B cell (primary cell): ENCODE measurements at regions not wholly inside any gene's neighbourhood (a gene's known extent, or its start where the extent isn't known, plus 50 kb on each side); places are given as distances from the start of the nearest gene placed in this dataset.

ENCODE experiments used
- ATAC-seq: fragments of 200-7000 bp; cut with Tn5 transposase; one replicate; pipeline ENCODE4 v1.10.0; 2021; ENCODE audit warnings: low read depth, mild to moderate bottlenecking, moderate number of reproducible peaks, moderate library complexity
- CTCF ChIA-PET: fragments of 350-600 bp; sonication (Branson Sonifier 250); formaldehyde crosslinking; loops from one replicate; lab custom pipeline; 2021; ENCODE audit warnings: antibody characterized with exemption, inconsistent platforms; lab: Charles Lee
- POLR2A ChIA-PET: fragments of 350-600 bp; sonication (Branson Sonifier 250); formaldehyde crosslinking; loops from one replicate; lab custom pipeline; 2021; ENCODE audit warnings: antibody characterized with exemption; lab: Charles Lee
- DNase-seq: peaks from one replicate; pipeline ENCODE4 v3.0.0; 2013
- H2AFZ ChIP-seq: 2 replicates; pipeline ENCODE4 v1.6.1; 2012; ENCODE audit warnings: mild to moderate bottlenecking, low read depth, low read length; ENCODE audit not compliant: insufficient read depth, poor library complexity, severe bottlenecking
- H3K27ac ChIP-seq, 2 donors: 1 replicate in 1 of 2; 2 replicates in 1 of 2; pipeline ENCODE4 v1.5.1; 2012 to 2013; ENCODE audit warnings: low read length in 2 of 2, mild to moderate bottlenecking in 2 of 2, moderate library complexity in 1 of 2
- H3K27me3 ChIP-seq, 4 experiments: fragments of 200-600 bp in 1 of 4; sonication (generic) in 1 of 4; replicated peaks in 1 of 4; 1 replicate in 2 of 4; 2 replicates in 2 of 4; pipeline versions ENCODE4 v1.6.1 to v1.7.0; 2013 to 2016; ENCODE audit warnings: low read length in 3 of 4, mild to moderate bottlenecking in 2 of 4, mixed read lengths in 1 of 4, moderate library complexity in 1 of 4; ENCODE audit not compliant: insufficient read depth in 4 of 4, control insufficient read depth in 3 of 4; ENCODE audit errors: control extremely low read depth in 1 of 4
- H3K36me3 ChIP-seq, 2 experiments: replicated peaks in 1 of 2; 1 replicate in 1 of 2; 2 replicates in 1 of 2; pipeline versions ENCODE4 v1.6.1 to v1.7.1; 2013; ENCODE audit warnings: low read length in 1 of 2; ENCODE audit not compliant: insufficient read depth in 2 of 2, control insufficient read depth in 1 of 2; ENCODE audit errors: control extremely low read depth in 1 of 2, extremely low read depth in 1 of 2
- H3K4me1 ChIP-seq, 2 donors: fragments of 200-600 bp in 1 of 2; sonication (generic) in 1 of 2; 1 replicate in 1 of 2; 2 replicates in 1 of 2; pipeline versions ENCODE4 v1.5.1 to v1.6.1; 2013 to 2017; ENCODE audit warnings: low read length in 2 of 2; ENCODE audit not compliant: control insufficient read depth in 2 of 2, insufficient read depth in 2 of 2
- H3K4me2 ChIP-seq: replicated peaks from 2 replicates; pipeline ENCODE3; 2012; ENCODE audit warnings: mild to moderate bottlenecking, low read depth, low read length; ENCODE audit not compliant: poor library complexity, severe bottlenecking
- H3K4me3 ChIP-seq, 5 experiments: fragments of 200-600 bp in 1 of 5; sonication (generic) in 1 of 5; 1 replicate in 3 of 5; 2 replicates in 2 of 5; pipeline versions ENCODE4 v1.5.1 to v1.7.0; 2011 to 2016; ENCODE audit warnings: low read length in 4 of 5, mild to moderate bottlenecking in 4 of 5, low read depth in 2 of 5, control low read depth in 1 of 5, moderate library complexity in 1 of 5; ENCODE audit not compliant: insufficient read depth in 1 of 5; ENCODE audit errors: control extremely low read depth in 1 of 5, extremely low read depth in 1 of 5
- H3K79me2 ChIP-seq: fragments of 200-600 bp; sonication (generic); one replicate; pipeline ENCODE4 v1.6.0; 2016; ENCODE audit warnings: low read length; ENCODE audit not compliant: control insufficient read depth, insufficient read depth
- H3K9ac ChIP-seq: fragments of 200-600 bp; sonication (generic); 2 replicates; pipeline ENCODE4 v1.6.1; 2017; ENCODE audit warnings: mild to moderate bottlenecking, low read length, moderate library complexity
- H3K9me3 ChIP-seq, 3 donors: one replicate each; pipeline versions ENCODE4 v1.6.1 to v1.7.1; 2013; ENCODE audit warnings: low read length in 2 of 3; ENCODE audit not compliant: control insufficient read depth in 2 of 3, insufficient read depth in 1 of 3; ENCODE audit errors: control extremely low read depth in 1 of 3
- H4K20me1 ChIP-seq: 2 replicates; pipeline ENCODE4 v1.6.0; 2012; ENCODE audit warnings: mild to moderate bottlenecking, low read length; ENCODE audit not compliant: insufficient read depth, control insufficient read depth, poor library complexity, severe bottlenecking
- H3K27ac Mint-ChIP-seq: one replicate; pipeline ENCODE4 v1.8.0; 2021; ENCODE audit warnings: mixed read lengths
- H3K27me3 Mint-ChIP-seq: one replicate; pipeline ENCODE4 v1.8.0; 2021; ENCODE audit warnings: mixed read lengths
- H3K4me1 Mint-ChIP-seq: one replicate; pipeline ENCODE4 v1.8.0; 2021; ENCODE audit warnings: mixed read lengths
- H3K4me3 Mint-ChIP-seq: one replicate; pipeline ENCODE4 v1.8.0; 2021; ENCODE audit warnings: mixed read lengths
- H3K9me3 Mint-ChIP-seq: one replicate; pipeline ENCODE4 v1.8.0; 2022; ENCODE audit warnings: mixed read lengths; ENCODE audit not compliant: insufficient read depth
- EZH2 ChIP-seq: IDR thresholded peaks from 2 replicates; pipeline ENCODE4 v1.6.1; 2012; ENCODE audit warnings: borderline replicate concordance, low read depth, mild to moderate bottlenecking, moderate library complexity, low read length; ENCODE audit not compliant: insufficient read depth, poor library complexity, severe bottlenecking
- WGBS: methylation state at CpG from one replicate; pipeline ENCODE4 v1.1.5; 2013; ENCODE audit warnings: missing lambda C conversion rate; ENCODE audit not compliant: insufficient coverage; 5-methylcytosine and 5-hydroxymethylcytosine counted together
- intact Hi-C: fragments of 100-400 bp; cut with micrococcal nuclease; formaldehyde crosslinking; loops from one replicate; pipeline ENCODE4 v1.10.0; 2022
- TF ChIP-seq, protein P1 (sequence below): fragments of 200-600 bp; IDR thresholded peaks from one replicate; pipeline ENCODE4 v1.8.0; 2022; ENCODE audit warnings: antibody characterized with exemption, mild to moderate bottlenecking

DNA sequence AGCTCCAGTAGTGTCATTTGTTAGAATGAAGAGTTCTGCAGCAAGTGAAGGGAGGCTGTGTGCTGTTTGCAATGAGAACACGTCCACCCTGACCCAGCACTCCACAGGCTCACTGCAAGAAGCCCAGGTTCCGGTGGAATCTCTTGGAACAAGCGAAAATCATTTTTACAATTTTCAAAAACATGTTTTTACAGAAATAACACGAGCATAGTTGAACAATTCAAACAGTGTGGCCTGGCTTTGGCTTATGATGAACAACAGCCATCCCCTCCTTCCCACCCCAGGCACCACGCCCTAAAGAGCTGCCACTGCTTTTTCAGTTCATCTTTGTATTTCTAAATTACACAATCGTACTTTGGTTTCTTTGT, 59.5 kb upstream of the KY start:
- POLR2A ChIA-PET = no interaction called here
- intact Hi-C loops = no loop called here
- no peak overlapping the region for H2AFZ ChIP-seq

DNA sequence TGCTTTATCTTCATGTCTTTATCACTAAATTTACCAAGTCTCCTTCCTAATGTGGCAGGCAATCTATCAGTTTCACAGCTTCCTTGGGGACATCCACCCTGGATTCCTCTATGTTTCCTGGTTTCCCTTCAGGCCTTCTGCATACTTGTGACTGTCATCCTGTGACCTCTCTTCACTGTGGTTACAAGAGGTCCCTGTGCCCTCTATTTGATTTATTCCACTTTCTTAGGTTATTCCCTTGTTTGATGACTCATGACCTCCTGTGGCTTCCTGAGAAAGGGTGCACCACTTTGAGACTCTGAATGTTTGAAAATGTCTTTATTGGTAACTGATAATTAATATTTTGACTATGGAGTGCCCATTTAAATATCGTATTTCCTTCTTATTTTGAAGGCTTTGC, 60.5 kb upstream of the KY start:
- no peak for ATAC-seq
- Histone ChIP-seq H3K79me2 (no peaks in the 10 kb centered on the region), H3K4me2 (no peak overlapping the region)

More for the DNA sequence above, 59.5 kb upstream of the KY start:
- Histone ChIP-seq H4K20me1 (no peaks in the 10 kb centered on the region), H3K27me3 (no peaks in the 10 kb centered on the region), H3K79me2 (no peaks in the 10 kb centered on the region), H3K4me3 (no peak overlapping the region), H3K4me1 (no peaks in the 10 kb centered on the region), H3K4me2 (no peak overlapping the region), H3K9ac (no peak overlapping the region), H3K9me3 (peaks cover 0 to 8% (median 0%) of the 10 kb centered on the region in 3 donors), H3K27ac (no peak overlapping the region), H3K36me3 (no peaks in the 10 kb centered on the region)
- Mint-ChIP-seq H3K4me1 (peaks cover 5% of the 10 kb centered on the region), H3K9me3 (no peaks in the 10 kb centered on the region), H3K27me3 (peaks cover 3% of the 10 kb centered on the region), H3K27ac (no peak overlapping the region), H3K4me3 (no peak overlapping the region)
- TF ChIP-seq, protein P1, sequence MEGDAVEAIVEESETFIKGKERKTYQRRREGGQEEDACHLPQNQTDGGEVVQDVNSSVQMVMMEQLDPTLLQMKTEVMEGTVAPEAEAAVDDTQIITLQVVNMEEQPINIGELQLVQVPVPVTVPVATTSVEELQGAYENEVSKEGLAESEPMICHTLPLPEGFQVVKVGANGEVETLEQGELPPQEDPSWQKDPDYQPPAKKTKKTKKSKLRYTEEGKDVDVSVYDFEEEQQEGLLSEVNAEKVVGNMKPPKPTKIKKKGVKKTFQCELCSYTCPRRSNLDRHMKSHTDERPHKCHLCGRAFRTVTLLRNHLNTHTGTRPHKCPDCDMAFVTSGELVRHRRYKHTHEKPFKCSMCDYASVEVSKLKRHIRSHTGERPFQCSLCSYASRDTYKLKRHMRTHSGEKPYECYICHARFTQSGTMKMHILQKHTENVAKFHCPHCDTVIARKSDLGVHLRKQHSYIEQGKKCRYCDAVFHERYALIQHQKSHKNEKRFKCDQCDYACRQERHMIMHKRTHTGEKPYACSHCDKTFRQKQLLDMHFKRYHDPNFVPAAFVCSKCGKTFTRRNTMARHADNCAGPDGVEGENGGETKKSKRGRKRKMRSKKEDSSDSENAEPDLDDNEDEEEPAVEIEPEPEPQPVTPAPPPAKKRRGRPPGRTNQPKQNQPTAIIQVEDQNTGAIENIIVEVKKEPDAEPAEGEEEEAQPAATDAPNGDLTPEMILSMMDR = no peak
- no peak for TF ChIP-seq EZH2
- DNase-seq (no peak), ATAC-seq (no peak)
- 84% methylated on average over 5 of the region's 6 CpGs for WGBS
- CTCF ChIA-PET = no interaction called here

More for the DNA sequence above, 60.5 kb upstream of the KY start:
- intact Hi-C loops = no loop called here
- Histone ChIP-seq H3K27me3 (no peaks in the 10 kb centered on the region), H3K4me3 (no peak overlapping the region), H4K20me1 (no peaks in the 10 kb centered on the region), H3K9ac (no peak overlapping the region), H3K4me1 (no peaks in the 10 kb centered on the region), H3K9me3 (peaks cover 0 to 8% (median 0%) of the 10 kb centered on the region in 3 donors), H3K36me3 (no peaks in the 10 kb centered on the region), H3K27ac (no peak overlapping the region), H2AFZ (no peak overlapping the region)
- WGBS = no CpG with 5 or more reads among the region's 1 CpG
- TF ChIP-seq EZH2 = no peak
- TF ChIP-seq, protein P1 = no peak
- H3K27ac Mint-ChIP-seq = no peak overlapping the region
- H3K4me1 Mint-ChIP-seq = peaks cover 5% of the 10 kb centered on the region
- peaks cover 3% of the 10 kb centered on the region for H3K27me3 Mint-ChIP-seq
- H3K9me3 Mint-ChIP-seq = no peaks in the 10 kb centered on the region
- CTCF ChIA-PET = no interaction called here
- no peak for DNase-seq
- POLR2A ChIA-PET = no interaction called here
- no peak overlapping the region for H3K4me3 Mint-ChIP-seq
